GM12874 (cell line): ENCODE measurements at regions not wholly inside any gene's neighbourhood (a gene's known extent, or its start where the extent isn't known, plus 50 kb on each side); places are given as distances from the start of the nearest gene placed in this dataset.

Experiments
- CTCF ChIP-seq: IDR thresholded peaks from 2 replicates; pipeline ENCODE4 v1.5.1; 2011; ENCODE audit warnings: low read depth, mild to moderate bottlenecking, control low read depth, low read length, moderate library complexity; ENCODE audit not compliant: insufficient read depth

GRCh38 chr5:86320266-86320665 lies 297.5 kb upstream of the COX7C start:
- TF ChIP-seq CTCF: no peak

- TF ChIP-seq CTCF: no peak
These were observed 288.4 kb upstream of the COX7C start for GRCh38 chr5:86329318-86329717.

GRCh38 chr5:86330736-86331135 lies 287.0 kb upstream of the COX7C start:
- no peak for TF ChIP-seq CTCF

- TF ChIP-seq CTCF: no peak
These were observed 284.9 kb upstream of the COX7C start for GRCh38 chr5:86332851-86333250.

GRCh38 chr5:86337667-86338460 lies 279.9 kb upstream of the COX7C start:
- TF ChIP-seq CTCF: no peak

- TF ChIP-seq CTCF: no peak
These were observed 263.1 kb upstream of the COX7C start for GRCh38 chr5:86354664-86355063.

- TF ChIP-seq CTCF: no peak
These were observed 256.9 kb upstream of the COX7C start for GRCh38 chr5:86360801-86361200.
